ENCODE measurements at regions not wholly inside any gene's neighbourhood (a gene's known extent, or its start where the extent isn't known, plus 50 kb on each side); places are given as distances from the start of the nearest gene placed in this dataset.

GRCh38 chr2:118665784-118666529 is 181.5 kb downstream of the EN1 start:
- no peak for DNase-seq (ENCODE audit: low spot score)

DNA sequence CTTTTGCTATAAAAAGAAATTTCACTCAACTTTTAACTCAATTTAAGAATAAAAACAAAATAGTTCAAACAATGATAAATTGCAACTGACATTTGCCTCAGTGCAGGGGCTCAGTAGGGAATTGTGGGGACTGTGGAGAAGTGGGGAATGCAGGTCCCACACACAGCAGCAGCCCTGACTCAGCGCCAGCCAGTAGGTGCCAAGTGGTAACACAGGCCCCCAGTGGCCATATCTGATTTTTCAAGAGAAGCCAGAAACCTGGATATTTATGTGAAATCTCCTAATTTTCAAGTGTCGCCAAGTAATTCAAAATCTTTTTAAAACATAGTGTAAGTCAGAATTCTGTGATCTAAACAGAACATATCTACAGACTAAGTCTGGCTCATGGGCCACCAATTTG is 186.3 kb downstream of the EN1 start:
- DNase-seq (ENCODE audit: low spot score) = no peak

DNA sequence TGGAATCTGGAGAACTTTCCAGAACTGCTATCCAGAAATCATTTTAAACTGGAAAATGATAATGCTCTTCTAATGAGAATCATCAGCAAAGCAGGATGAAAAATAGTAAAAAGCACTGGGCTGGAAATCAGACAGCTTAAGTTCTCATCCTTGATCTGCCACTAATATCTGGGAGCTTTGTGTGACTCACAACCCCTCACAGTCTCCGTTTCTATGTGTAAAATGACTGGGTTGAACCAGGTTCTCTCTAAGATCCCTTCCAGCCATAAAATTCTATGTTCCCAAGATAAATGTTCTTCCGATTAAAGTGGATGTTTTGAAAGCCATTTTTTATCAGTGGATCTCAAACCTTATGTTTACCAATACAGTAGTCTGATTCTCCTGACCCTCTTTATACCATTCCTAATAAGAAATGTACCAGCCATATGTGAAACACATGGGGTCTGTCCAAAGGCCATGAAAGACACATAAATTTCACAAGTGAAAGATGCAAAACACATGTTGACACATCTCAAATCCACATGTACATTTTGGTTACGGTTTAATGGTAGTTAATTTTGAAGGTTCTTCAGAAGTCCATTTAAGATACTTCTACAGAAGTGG is 188.8 kb downstream of the EN1 start:
- DNase-seq (ENCODE audit: low spot score) = no peak

DNA sequence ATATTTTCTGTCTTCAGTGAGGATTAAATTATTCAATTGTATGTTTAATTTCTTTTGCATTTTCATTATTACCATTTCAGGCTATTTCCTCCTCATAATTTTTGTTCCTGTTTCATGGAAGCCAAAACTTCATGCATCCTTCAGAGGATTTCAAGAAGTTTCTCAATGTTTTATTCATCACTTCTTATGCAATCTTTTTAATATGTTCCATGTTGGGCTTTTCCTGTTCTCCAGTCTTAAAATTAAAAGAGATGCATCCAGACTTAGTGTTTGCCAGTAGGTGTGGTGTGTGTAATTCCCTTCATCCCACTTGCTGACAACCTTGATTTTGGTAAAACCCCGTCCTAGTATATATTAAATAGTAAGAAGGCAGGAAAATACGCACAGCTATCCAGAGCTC is 190.0 kb downstream of the EN1 start:
- no peak for DNase-seq (ENCODE audit: low spot score)

- no peak for DNase-seq (ENCODE audit: low spot score)
These were observed 192.5 kb downstream of the EN1 start for GRCh38 chr2:118654945-118655344.

GRCh38 chr2:118650327-118650726 is 197.1 kb downstream of the EN1 start:
- no peak for DNase-seq (ENCODE audit: low spot score)

GRCh38 chr2:118645876-118646275 is 201.6 kb downstream of the EN1 start:
- no peak for DNase-seq (ENCODE audit: low spot score)

- DNase-seq (ENCODE audit: low spot score) = no peak
These were observed 203.3 kb downstream of the EN1 start for GRCh38 chr2:118644190-118644589.

GRCh38 chr2:118643294-118643693 is 204.2 kb downstream of the EN1 start:
- no peak for DNase-seq (ENCODE audit: low spot score)

- DNase-seq (ENCODE audit: low spot score) = no peak
These were observed 204.9 kb downstream of the EN1 start for GRCh38 chr2:118642501-118642900.

- DNase-seq (ENCODE audit: low spot score) = no peak
These were observed 205.7 kb downstream of the EN1 start for GRCh38 chr2:118641711-118642110.

GRCh38 chr2:118639371-118639770 is 208.1 kb downstream of the EN1 start:
- DNase-seq (ENCODE audit: low spot score) = no peak

DNA sequence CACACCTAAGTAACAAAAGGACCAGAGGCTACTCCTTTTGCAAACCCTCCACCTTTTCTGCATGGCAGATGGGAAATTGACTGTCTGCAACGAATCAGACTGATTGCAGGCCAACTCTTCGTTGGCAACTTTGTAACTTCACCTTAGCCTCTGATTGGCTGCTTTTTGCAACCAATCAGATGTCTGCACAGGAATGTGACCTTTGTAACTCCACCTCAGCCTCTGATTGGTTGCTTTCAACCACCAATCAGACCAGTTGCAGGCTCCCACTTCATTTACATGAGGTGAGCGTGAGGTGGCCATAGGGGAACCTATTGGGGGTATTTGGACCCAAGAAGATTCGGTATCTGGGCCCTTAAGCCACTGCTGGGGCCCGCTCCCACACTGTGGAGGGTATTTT is 209.0 kb downstream of the EN1 start:
- DNase-seq (ENCODE audit: low spot score) = no peak

- DNase-seq (ENCODE audit: low spot score) = no peak
These were observed 211.6 kb downstream of the EN1 start for GRCh38 chr2:118635891-118636290.

GRCh38 chr2:118634876-118635275 is 212.6 kb downstream of the EN1 start:
- DNase-seq (ENCODE audit: low spot score) = no peak

DNA sequence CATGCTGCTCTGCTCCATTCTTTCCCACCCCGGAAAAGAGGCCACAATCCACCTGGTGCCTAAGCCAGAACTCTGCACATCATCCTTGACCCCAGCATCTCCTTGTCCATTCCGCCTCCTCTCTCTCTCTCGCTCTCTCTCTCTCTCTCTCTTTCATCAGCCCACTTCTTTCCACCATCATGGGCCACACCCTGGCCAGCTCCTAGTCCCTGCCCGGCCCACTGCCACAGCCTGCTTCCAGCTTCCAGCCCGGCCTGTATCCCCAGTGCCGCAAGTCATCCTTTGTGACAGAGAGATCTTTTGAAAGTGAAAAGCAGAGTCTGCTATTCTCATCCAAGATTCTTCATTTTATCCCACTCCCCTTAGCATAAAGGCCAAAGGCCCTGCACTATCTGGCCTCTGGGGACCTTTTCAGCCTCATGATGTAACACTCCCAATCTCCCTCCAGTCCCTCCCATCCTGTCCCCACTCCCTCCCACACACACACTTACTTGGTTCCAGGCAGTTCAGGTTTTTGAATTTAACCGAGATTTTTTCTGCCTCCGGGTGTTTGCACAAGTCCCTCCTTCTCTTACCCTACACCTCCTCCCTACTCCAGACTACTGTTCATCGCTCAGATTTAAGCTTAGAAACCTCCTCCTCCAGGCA is 214.0 kb downstream of the EN1 start:
- no peak for DNase-seq (ENCODE audit: low spot score)

GRCh38 chr2:118632921-118633320 is 214.5 kb downstream of the EN1 start:
- no peak for DNase-seq (ENCODE audit: low spot score)

- DNase-seq (ENCODE audit: low spot score) = no peak
These were observed 220.3 kb downstream of the EN1 start for GRCh38 chr2:118627156-118627555.

- DNase-seq (ENCODE audit: low spot score) = no peak
These were observed 224.5 kb downstream of the EN1 start for GRCh38 chr2:118622913-118623312.

DNA sequence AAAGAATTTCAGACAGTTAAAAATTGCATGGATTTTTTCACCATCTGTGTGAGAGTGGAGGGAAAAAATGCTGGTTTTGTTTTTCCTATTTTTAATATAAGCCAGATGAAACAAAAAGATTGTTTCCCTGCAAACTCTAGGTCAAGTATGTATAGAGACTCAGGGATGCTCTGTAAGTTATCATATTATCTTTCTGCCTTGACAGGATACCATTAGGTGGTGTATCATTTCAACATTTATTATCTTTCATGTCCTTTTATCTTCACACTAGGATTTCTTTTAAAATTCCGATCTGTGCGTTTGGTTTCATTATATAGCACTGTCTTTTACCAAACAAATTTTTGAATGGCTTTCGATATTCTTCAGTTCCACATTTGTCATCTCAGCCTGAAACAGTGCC is 225.3 kb downstream of the EN1 start:
- DNase-seq (ENCODE audit: low spot score) = no peak

GRCh38 chr2:118618279-118618678 is 229.2 kb downstream of the EN1 start:
- no peak for DNase-seq (ENCODE audit: low spot score)

- DNase-seq (ENCODE audit: low spot score) = no peak
These were observed 231.0 kb downstream of the EN1 start for GRCh38 chr2:118616432-118616831.

- DNase-seq (ENCODE audit: low spot score) = no peak
These were observed 232.6 kb downstream of the EN1 start for GRCh38 chr2:118614841-118615271.
